ENCODE measurements at regions not wholly inside any gene's neighbourhood (a gene's known extent, or its start where the extent isn't known, plus 50 kb on each side); places are given as distances from the start of the nearest gene placed in this dataset.

DNA sequence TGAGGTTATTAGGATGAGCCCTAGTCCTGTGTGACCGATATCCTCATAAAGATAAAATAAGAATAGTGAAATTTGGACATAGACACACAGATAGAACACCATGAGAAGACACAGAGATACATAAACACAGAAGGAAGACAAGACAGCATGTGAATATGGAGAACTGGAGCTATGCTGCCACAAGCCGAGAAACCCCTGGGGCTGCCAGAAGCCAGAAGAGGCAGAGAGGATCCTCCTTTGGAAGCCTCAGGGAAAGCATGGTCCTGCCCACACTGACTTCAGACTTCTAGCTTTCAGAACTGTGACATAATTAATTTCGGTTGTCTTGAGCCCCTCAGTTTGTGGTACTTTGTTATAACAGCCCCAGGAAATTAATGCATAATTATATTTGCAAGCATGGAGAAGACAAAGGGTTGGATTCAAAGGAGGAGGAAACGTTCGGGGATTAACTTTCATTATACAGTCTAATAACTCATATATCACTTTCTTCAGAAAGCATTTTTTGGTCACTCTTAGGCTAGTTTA, 1501.8 kb upstream of the FLRT2 start:
- TF ChIP-seq, protein P1, sequence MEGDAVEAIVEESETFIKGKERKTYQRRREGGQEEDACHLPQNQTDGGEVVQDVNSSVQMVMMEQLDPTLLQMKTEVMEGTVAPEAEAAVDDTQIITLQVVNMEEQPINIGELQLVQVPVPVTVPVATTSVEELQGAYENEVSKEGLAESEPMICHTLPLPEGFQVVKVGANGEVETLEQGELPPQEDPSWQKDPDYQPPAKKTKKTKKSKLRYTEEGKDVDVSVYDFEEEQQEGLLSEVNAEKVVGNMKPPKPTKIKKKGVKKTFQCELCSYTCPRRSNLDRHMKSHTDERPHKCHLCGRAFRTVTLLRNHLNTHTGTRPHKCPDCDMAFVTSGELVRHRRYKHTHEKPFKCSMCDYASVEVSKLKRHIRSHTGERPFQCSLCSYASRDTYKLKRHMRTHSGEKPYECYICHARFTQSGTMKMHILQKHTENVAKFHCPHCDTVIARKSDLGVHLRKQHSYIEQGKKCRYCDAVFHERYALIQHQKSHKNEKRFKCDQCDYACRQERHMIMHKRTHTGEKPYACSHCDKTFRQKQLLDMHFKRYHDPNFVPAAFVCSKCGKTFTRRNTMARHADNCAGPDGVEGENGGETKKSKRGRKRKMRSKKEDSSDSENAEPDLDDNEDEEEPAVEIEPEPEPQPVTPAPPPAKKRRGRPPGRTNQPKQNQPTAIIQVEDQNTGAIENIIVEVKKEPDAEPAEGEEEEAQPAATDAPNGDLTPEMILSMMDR (IDR thresholded peaks at IDR 0.05), result no peak
- TF ChIP-seq ZFX (IDR thresholded peaks at IDR 0.05; ENCODE audit: borderline replicate concordance), result no peak
- no peak overlapping the region for H3K27ac ChIP-seq

DNA sequence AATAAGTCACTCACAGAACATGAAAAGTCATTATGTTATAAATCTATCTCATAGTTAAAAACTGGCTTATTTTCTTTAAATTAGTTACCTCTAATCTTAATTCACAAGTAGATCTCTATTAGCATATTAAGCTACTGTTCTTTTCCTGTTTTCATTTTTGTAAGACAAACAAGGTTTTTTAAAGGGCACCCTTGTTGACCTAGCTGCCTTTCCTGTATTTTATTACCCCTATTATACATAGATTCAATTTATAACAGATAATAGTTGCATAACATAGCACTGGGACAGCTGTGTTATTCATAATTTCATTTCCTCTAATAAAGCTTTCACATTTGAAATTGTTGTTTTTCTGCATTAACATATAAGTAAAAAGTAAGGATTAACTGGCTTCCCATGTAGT, 1500.7 kb upstream of the FLRT2 start:
- TF ChIP-seq, protein P1 (IDR thresholded peaks at IDR 0.05), result no peak
- TF ChIP-seq ZFX (IDR thresholded peaks at IDR 0.05; ENCODE audit: borderline replicate concordance), result no peak
- no peak overlapping the region for H3K27ac ChIP-seq

DNA sequence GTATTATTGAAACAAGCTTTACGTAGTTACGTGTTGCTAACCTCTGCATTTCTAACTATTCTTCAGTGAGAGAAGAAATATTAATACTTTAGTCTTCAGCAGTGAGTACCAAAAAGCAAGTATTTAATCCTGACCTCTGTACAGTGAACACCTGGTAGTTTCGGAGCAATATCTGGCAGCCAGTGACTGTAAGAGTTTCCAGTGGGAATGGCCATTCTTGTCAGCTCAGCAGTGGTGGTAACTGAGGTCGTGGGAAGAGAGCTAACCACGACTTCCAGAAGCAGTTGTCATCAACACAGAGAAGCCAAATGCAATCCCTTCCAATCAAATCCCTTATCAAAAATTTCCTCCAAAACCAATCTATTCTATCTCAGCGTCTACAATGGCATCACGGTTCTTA, 1500.2 kb upstream of the FLRT2 start:
- TF ChIP-seq, protein P1 (IDR thresholded peaks at IDR 0.05), result no peak
- TF ChIP-seq ZFX (IDR thresholded peaks at IDR 0.05; ENCODE audit: borderline replicate concordance), result no peak
- H3K27ac ChIP-seq, result no peak overlapping the region

DNA sequence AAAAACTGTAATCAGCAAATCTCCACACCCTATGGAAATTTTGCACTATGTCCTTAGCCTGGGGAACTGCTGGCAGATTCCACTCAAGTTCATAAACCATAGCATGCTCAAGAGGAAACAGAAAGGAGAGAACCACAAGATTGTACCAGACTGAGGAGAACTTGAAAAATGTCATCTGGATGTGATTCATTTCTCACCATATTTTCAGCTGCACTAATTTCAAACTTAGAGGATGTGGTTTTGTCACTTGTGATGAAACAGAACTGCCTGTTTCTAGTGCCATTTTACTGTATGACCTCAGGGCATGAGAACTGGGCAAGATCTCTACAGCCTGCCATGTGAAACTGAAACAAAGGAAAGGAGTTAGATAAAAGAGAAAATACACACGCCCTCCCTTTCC, 1493.1 kb upstream of the FLRT2 start:
- H3K27ac ChIP-seq, result no peak overlapping the region
- TF ChIP-seq, protein P1 (IDR thresholded peaks at IDR 0.05), result no peak
- TF ChIP-seq ZFX (IDR thresholded peaks at IDR 0.05; ENCODE audit: borderline replicate concordance), result no peak

DNA sequence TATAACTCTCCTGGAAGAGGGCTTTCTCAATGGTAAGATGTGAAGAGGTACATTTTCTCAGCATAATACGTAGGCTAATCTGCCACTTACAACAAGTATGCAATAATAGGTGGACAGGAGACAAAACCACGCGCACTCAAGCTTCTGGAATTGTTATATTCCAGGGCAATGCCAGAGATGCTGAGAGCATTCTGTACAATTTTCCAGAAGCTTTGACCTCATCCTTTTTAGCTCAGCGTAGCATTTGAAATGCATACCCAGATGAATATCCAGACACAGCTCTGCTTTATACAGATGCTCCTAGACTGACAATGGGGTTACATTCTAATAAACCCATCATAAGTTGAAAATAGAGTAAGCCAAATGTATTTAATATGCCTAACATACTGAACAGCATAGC, 1492.4 kb upstream of the FLRT2 start:
- H3K27ac ChIP-seq, result no peak overlapping the region
- TF ChIP-seq, protein P1 (IDR thresholded peaks at IDR 0.05), result no peak
- TF ChIP-seq ZFX (IDR thresholded peaks at IDR 0.05; ENCODE audit: borderline replicate concordance), result no peak

DNA sequence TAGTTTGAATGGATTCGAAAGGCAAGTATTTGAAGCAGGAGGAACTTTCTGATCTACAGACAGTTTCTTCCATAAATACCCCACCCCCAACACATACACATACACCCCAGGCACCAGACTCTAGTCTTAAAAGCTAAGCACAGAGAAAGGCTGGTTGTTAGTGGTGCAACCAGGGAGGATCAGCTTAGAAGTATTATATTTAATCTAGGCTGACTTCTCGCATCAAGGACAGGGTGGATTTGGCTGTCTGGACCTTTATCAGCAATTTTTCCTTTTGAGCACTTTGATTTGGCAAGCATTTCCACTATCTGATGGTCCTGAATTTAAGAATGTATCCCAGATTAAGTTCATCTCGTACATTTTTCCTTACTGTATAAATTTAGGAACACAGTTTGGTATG, 1489.8 kb upstream of the FLRT2 start:
- no peak for TF ChIP-seq ZFX (IDR thresholded peaks at IDR 0.05; ENCODE audit: borderline replicate concordance)
- TF ChIP-seq, protein P1 (IDR thresholded peaks at IDR 0.05), result no peak
- H3K27ac ChIP-seq, result no peak overlapping the region

DNA sequence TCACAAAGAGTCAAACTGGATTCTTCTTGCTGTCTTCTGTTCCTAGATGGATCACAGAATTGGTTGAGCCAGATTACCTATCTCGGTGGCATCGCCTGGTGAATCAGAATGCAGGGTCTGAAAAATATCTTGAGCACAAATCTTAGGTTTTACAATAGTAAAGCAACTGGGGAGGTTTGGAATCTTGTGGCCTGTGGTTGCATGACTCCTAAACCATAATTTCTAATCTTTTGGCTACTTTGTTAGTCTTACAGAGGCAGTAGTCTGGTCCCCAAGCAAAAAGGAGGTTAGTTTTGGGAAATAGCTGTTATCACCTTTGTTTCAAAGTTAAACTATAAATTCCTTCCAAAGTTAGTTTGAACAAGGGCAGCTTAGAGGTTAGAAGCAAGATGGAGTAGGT, 1488.5 kb upstream of the FLRT2 start:
- no peak overlapping the region for H3K27ac ChIP-seq
- TF ChIP-seq, protein P1 (IDR thresholded peaks at IDR 0.05), result no peak
- no peak for TF ChIP-seq ZFX (IDR thresholded peaks at IDR 0.05; ENCODE audit: borderline replicate concordance)

All from 22Rv1 (cell line).